ENCODE measurements at regions not wholly inside any gene's neighbourhood (a gene's known extent, or its start where the extent isn't known, plus 50 kb on each side); places are given as distances from the start of the nearest gene placed in this dataset.

GRCh38 chr2:49836017-49836416 is 681.7 kb upstream of the FSHR start:
- ChIA-PET CTCF (no interaction called here), POLR2A (no interaction called here)
- Mint-ChIP-seq H3K4me1 (ENCODE audit: low read depth) (no peaks in the 10 kb centered on the region), H3K27me3 (no peaks in the 10 kb centered on the region), H3K36me3 (no peaks in the 10 kb centered on the region), H3K4me3 (no peak overlapping the region), H3K9me3 (no peaks in the 10 kb centered on the region), H3K27ac (no peak overlapping the region)
- DNase-seq, result no peak
- intact Hi-C loops (cut with micrococcal nuclease), result no loop called here

- Mint-ChIP-seq H3K27ac (no peak overlapping the region), H3K4me3 (no peak overlapping the region), H3K9me3 (no peaks in the 10 kb centered on the region), H3K27me3 (no peaks in the 10 kb centered on the region), H3K4me1 (ENCODE audit: low read depth) (no peaks in the 10 kb centered on the region), H3K36me3 (no peaks in the 10 kb centered on the region)
- CTCF ChIA-PET, result no interaction called here
- no peak for DNase-seq
- intact Hi-C loops (cut with micrococcal nuclease), result no loop called here
- POLR2A ChIA-PET, result no interaction called here
Measured at GRCh38 chr2:49834433-49834832, 680.1 kb upstream of the FSHR start.

- Mint-ChIP-seq H3K4me1 (ENCODE audit: low read depth) (no peaks in the 10 kb centered on the region), H3K27ac (no peak overlapping the region), H3K9me3 (peaks cover 7% of the 10 kb centered on the region), H3K36me3 (no peaks in the 10 kb centered on the region), H3K27me3 (no peaks in the 10 kb centered on the region), H3K4me3 (no peak overlapping the region)
- DNase-seq, result no peak
- POLR2A ChIA-PET, result no interaction called here
- intact Hi-C loops (cut with micrococcal nuclease), result no loop called here
- CTCF ChIA-PET, result no interaction called here
Measured at GRCh38 chr2:49832555-49832954, 678.2 kb upstream of the FSHR start.

- H3K4me1 Mint-ChIP-seq (ENCODE audit: low read depth), result no peaks in the 10 kb centered on the region
- no peak overlapping the region for H3K4me3 Mint-ChIP-seq
- no peak overlapping the region for H3K27ac Mint-ChIP-seq
- ChIA-PET CTCF (no interaction called here), POLR2A (no interaction called here)
- no peak for DNase-seq
- no peaks in the 10 kb centered on the region for H3K36me3 Mint-ChIP-seq
- H3K9me3 Mint-ChIP-seq, result peaks cover 8% of the 10 kb centered on the region
- intact Hi-C loops (cut with micrococcal nuclease), result no loop called here
- H3K27me3 Mint-ChIP-seq, result no peaks in the 10 kb centered on the region
Measured at GRCh38 chr2:49831698-49832367, 677.5 kb upstream of the FSHR start.

- Mint-ChIP-seq H3K4me1 (ENCODE audit: low read depth) (no peaks in the 10 kb centered on the region), H3K9me3 (peaks cover 14% of the 10 kb centered on the region), H3K4me3 (no peak overlapping the region), H3K27me3 (no peaks in the 10 kb centered on the region), H3K36me3 (no peaks in the 10 kb centered on the region), H3K27ac (no peak overlapping the region)
- intact Hi-C loops (cut with micrococcal nuclease), result no loop called here
- POLR2A ChIA-PET, result no interaction called here
- CTCF ChIA-PET, result no interaction called here
- DNase-seq, result no peak
Measured at GRCh38 chr2:49830846-49831245, 676.5 kb upstream of the FSHR start.

- Mint-ChIP-seq H3K4me1 (ENCODE audit: low read depth) (no peaks in the 10 kb centered on the region), H3K4me3 (no peak overlapping the region), H3K27ac (no peak overlapping the region), H3K9me3 (peaks cover 40% of the 10 kb centered on the region), H3K27me3 (no peaks in the 10 kb centered on the region), H3K36me3 (peaks cover 2% of the 10 kb centered on the region)
- intact Hi-C loops (cut with micrococcal nuclease), result no loop called here
- ChIA-PET CTCF (no interaction called here), POLR2A (no interaction called here)
- no peak for DNase-seq
Measured at GRCh38 chr2:49827366-49827765, 673.1 kb upstream of the FSHR start.

GRCh38 chr2:49813208-49813607 is 658.9 kb upstream of the FSHR start:
- DNase-seq, result no peak
- H3K27ac Mint-ChIP-seq, result no peak overlapping the region
- H3K36me3 Mint-ChIP-seq, result no peaks in the 10 kb centered on the region
- no peaks in the 10 kb centered on the region for H3K9me3 Mint-ChIP-seq
- no peaks in the 10 kb centered on the region for H3K27me3 Mint-ChIP-seq
- ChIA-PET POLR2A (no interaction called here), CTCF (no interaction called here)
- no peaks in the 10 kb centered on the region for H3K4me1 Mint-ChIP-seq (ENCODE audit: low read depth)
- no peak overlapping the region for H3K4me3 Mint-ChIP-seq
- intact Hi-C loops (cut with micrococcal nuclease), result no loop called here

- no peaks in the 10 kb centered on the region for H3K36me3 Mint-ChIP-seq
- intact Hi-C loops (cut with micrococcal nuclease), result no loop called here
- H3K27ac Mint-ChIP-seq, result no peak overlapping the region
- H3K4me3 Mint-ChIP-seq, result no peak overlapping the region
- H3K9me3 Mint-ChIP-seq, result no peaks in the 10 kb centered on the region
- CTCF ChIA-PET, result no interaction called here
- POLR2A ChIA-PET, result no interaction called here
- H3K27me3 Mint-ChIP-seq, result no peaks in the 10 kb centered on the region
- no peak for DNase-seq
- no peaks in the 10 kb centered on the region for H3K4me1 Mint-ChIP-seq (ENCODE audit: low read depth)
Measured at GRCh38 chr2:49812730-49813129, 658.4 kb upstream of the FSHR start.

- Mint-ChIP-seq H3K27ac (no peak overlapping the region), H3K4me3 (no peak overlapping the region), H3K36me3 (no peaks in the 10 kb centered on the region), H3K27me3 (no peaks in the 10 kb centered on the region), H3K4me1 (ENCODE audit: low read depth) (no peaks in the 10 kb centered on the region), H3K9me3 (no peaks in the 10 kb centered on the region)
- intact Hi-C loops (cut with micrococcal nuclease), result no loop called here
- ChIA-PET POLR2A (no interaction called here), CTCF (interaction anchor here (0.7 kb wide), 1 partner anchor 413 kb away, joined by 3 read pairs; no protein-coding TSS in a partner anchor)
- no peak for DNase-seq
Measured at GRCh38 chr2:49811502-49811901, 657.2 kb upstream of the FSHR start.

GRCh38 chr2:49807689-49808088 is 653.4 kb upstream of the FSHR start:
- DNase-seq, result no peak
- H3K9me3 Mint-ChIP-seq, result peaks cover 8% of the 10 kb centered on the region
- ChIA-PET CTCF (no interaction called here), POLR2A (no interaction called here)
- no peaks in the 10 kb centered on the region for H3K27me3 Mint-ChIP-seq
- H3K4me3 Mint-ChIP-seq, result no peak overlapping the region
- no peaks in the 10 kb centered on the region for H3K4me1 Mint-ChIP-seq (ENCODE audit: low read depth)
- H3K27ac Mint-ChIP-seq, result no peak overlapping the region
- intact Hi-C loops (cut with micrococcal nuclease), result no loop called here
- no peaks in the 10 kb centered on the region for H3K36me3 Mint-ChIP-seq

GRCh38 chr2:49804111-49804510 is 649.8 kb upstream of the FSHR start:
- DNase-seq, result no peak
- POLR2A ChIA-PET, result no interaction called here
- Mint-ChIP-seq H3K4me1 (ENCODE audit: low read depth) (no peaks in the 10 kb centered on the region), H3K4me3 (no peak overlapping the region), H3K9me3 (peaks cover 21% of the 10 kb centered on the region), H3K36me3 (no peaks in the 10 kb centered on the region), H3K27me3 (no peaks in the 10 kb centered on the region), H3K27ac (no peak overlapping the region)
- intact Hi-C loops (cut with micrococcal nuclease), result no loop called here
- CTCF ChIA-PET, result no interaction called here

- Mint-ChIP-seq H3K4me3 (no peak overlapping the region), H3K36me3 (no peaks in the 10 kb centered on the region), H3K27ac (no peak overlapping the region), H3K4me1 (ENCODE audit: low read depth) (no peaks in the 10 kb centered on the region), H3K9me3 (peaks cover 21% of the 10 kb centered on the region), H3K27me3 (no peaks in the 10 kb centered on the region)
- CTCF ChIA-PET, result no interaction called here
- intact Hi-C loops (cut with micrococcal nuclease), result no loop called here
- no peak for DNase-seq
- POLR2A ChIA-PET, result no interaction called here
Measured at GRCh38 chr2:49801898-49802450, 647.7 kb upstream of the FSHR start.

- intact Hi-C loops (cut with micrococcal nuclease), result no loop called here
Measured at GRCh38 chr2:49798570-49798969, 644.3 kb upstream of the FSHR start.

More at GRCh38 chr2:49798570-49798969, 644.3 kb upstream of the FSHR start:
- ChIA-PET CTCF (interaction anchor here (1.0 kb wide), 1 partner anchor 852 kb away, joined by 3 read pairs; no protein-coding TSS in a partner anchor), POLR2A (no interaction called here)
- DNase-seq, result no peak
- Mint-ChIP-seq H3K4me1 (ENCODE audit: low read depth) (no peaks in the 10 kb centered on the region), H3K4me3 (no peak overlapping the region), H3K9me3 (peaks cover 16% of the 10 kb centered on the region), H3K27me3 (no peaks in the 10 kb centered on the region), H3K36me3 (no peaks in the 10 kb centered on the region), H3K27ac (no peak overlapping the region)
